Muscle of leg (tissue), 3 donors: ENCODE measurements at regions not wholly inside any gene's neighbourhood (a gene's known extent, or its start where the extent isn't known, plus 50 kb on each side); places are given as distances from the start of the nearest gene placed in this dataset.

Experiments used
- DNase-seq: peaks from one replicate; pipeline ENCODE4 v3.0.0; 2013
- H3K27ac ChIP-seq: one replicate; pipeline ENCODE4 v1.5.1; 2013; ENCODE audit warnings: mild to moderate bottlenecking, low read length, control low read depth
- H3K27me3 ChIP-seq: one replicate; pipeline ENCODE4 v1.6.1; 2013; ENCODE audit warnings: low read length; ENCODE audit not compliant: control insufficient read depth, insufficient read depth
- H3K36me3 ChIP-seq: one replicate; pipeline ENCODE4 v1.6.1; 2013; ENCODE audit warnings: low read length; ENCODE audit not compliant: control insufficient read depth, insufficient read depth
- H3K4me1 ChIP-seq: one replicate; pipeline ENCODE4 v1.6.1; 2013; ENCODE audit warnings: low read length; ENCODE audit not compliant: control insufficient read depth, insufficient read depth
- H3K4me3 ChIP-seq: one replicate; pipeline ENCODE4 v1.5.1; 2013; ENCODE audit warnings: low read length, control low read depth
- H3K9me3 ChIP-seq: replicated peaks from 2 replicates; pipeline ENCODE4 v1.6.1; 2013; ENCODE audit warnings: low read depth, low read length; ENCODE audit not compliant: control insufficient read depth
- WGBS: methylation state at CpG from one replicate; pipeline ENCODE4 v1.1.5; 2013; ENCODE audit warnings: missing lambda C conversion rate; ENCODE audit not compliant: insufficient coverage; 5-methylcytosine and 5-hydroxymethylcytosine counted together

DNA sequence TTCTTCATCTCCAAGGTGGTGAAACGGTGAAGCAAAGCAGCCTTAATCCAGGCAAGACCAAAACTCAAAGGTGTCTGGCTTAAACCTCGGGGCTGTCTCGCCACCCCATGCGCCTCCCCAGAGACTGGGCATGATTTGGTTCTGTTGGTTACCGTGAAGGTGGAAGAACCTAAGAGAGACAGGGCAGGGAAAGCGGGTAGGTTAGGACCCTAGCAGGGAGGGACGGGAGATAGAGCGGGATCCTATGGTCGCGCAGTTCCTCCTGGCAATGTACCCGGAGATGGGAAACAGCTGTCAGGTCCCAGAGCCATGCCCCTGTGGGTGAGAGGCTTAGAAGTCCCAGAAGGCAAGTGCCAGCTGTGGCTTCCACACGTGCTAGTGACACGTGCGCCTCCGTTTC, 418.3 kb upstream of the IRX1 start:
- DNase-seq, result no peak
- Histone ChIP-seq H3K27me3 (peaks cover 12% of the 10 kb centered on the region), H3K4me3 (no peak overlapping the region), H3K9me3 (no peaks in the 10 kb centered on the region), H3K4me1 (no peaks in the 10 kb centered on the region), H3K36me3 (no peaks in the 10 kb centered on the region), H3K27ac (no peak overlapping the region)
- WGBS, result 80% methylated on average over 15 of the region's 15 CpGs

DNA sequence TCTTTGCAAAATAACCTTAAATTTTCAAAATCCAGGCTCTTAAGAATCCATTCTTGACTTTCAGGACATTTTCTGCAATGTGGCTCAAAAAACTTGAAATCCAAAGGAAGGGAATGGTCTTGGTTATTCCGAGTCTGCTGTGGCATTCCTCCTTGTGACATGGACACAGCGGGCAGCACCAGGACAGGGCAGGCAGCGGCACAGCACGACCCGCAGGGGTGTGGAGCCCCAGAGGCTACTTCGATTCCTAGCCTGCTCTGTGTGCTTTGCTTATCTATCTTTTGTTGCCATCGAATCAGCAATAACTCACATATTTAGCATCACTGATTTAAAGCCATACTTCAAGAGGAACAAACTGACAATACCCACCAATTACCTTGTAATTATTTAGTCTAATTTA, 420.2 kb upstream of the IRX1 start:
- Histone ChIP-seq H3K27me3 (peaks cover 4% of the 10 kb centered on the region), H3K27ac (no peak overlapping the region), H3K9me3 (no peaks in the 10 kb centered on the region), H3K36me3 (no peaks in the 10 kb centered on the region), H3K4me1 (no peaks in the 10 kb centered on the region), H3K4me3 (no peak overlapping the region)
- DNase-seq, result no peak
- WGBS, result 83% methylated on average over 3 of the region's 7 CpGs

DNA sequence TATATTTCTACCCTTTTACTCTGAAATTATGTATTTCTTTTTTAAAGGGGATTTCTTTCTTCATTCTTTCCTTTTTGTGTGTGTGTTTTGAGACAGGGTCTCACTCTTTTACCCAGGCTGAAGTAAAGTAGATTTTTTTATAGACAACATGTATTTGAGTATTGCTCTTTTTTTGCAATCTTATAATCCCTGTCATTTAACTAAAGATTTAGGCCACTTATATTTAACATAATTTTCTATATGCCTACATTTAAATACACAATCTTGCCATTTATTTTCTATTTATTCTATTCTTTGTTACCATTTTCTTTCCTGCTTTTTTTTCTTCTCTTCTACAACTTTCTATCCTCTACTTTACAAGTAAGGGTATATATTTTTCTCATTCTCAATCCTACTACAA, 416.0 kb upstream of the IRX2 start:
- Histone ChIP-seq H3K4me1 (no peaks in the 10 kb centered on the region), H3K4me3 (no peak overlapping the region), H3K9me3 (peaks cover 5% of the 10 kb centered on the region), H3K27me3 (no peaks in the 10 kb centered on the region), H3K36me3 (no peaks in the 10 kb centered on the region), H3K27ac (no peak overlapping the region)
- DNase-seq, result no peak

DNA sequence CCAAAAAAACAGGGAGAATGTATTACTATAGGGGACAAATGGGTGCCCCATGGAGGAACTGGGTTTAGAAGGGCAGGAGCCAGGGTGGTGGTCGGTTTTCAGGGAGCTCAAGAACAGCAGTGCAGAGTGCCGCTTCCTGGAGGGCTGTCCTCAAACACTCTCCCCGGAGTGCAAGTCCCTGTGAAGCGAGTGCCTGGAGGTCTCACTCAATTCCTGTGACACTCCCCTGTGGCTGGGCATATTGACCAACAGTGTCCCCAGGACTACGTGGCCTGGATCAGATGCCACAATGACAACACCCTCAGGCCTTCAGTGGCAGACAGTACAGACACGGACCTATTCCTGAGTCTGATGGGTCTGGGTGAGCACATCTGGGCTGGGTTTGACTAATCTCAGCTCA, 412.1 kb upstream of the IRX2 start:
- H3K27me3 ChIP-seq, result peaks cover 1% of the 10 kb centered on the region
- H3K4me3 ChIP-seq, result no peak overlapping the region
- H3K9me3 ChIP-seq, result peaks cover 5% of the 10 kb centered on the region
- H3K27ac ChIP-seq, result no peak overlapping the region
- DNase-seq, result no peak
- 80% methylated on average over 6 of the region's 6 CpGs for WGBS
- H3K4me1 ChIP-seq, result no peaks in the 10 kb centered on the region
- H3K36me3 ChIP-seq, result no peaks in the 10 kb centered on the region

DNA sequence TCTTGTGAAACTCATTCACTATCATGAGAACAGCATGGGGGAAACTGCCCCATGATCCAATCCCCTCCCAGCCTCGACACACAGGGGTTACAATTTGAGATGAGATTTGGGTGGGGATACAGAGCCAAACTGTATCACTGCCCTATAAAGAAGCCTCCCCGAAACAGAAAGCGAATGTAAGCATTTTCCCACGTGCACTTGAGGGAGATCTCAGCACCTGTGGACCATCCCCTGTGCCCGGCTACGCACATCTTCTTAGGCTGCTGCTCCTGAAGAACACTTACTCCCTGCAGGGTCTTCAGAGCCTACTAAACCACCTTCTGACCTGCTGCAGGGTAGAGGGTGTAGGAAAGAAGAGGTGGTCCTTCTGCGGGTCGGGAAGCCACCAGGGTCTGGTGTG, 410.2 kb upstream of the IRX2 start:
- 67% methylated on average over 4 of the region's 8 CpGs for WGBS
- peaks cover 2% of the 10 kb centered on the region for H3K9me3 ChIP-seq
- no peak overlapping the region for H3K4me3 ChIP-seq
- no peaks in the 10 kb centered on the region for H3K4me1 ChIP-seq
- H3K27me3 ChIP-seq, result peaks cover 2% of the 10 kb centered on the region
- no peak overlapping the region for H3K27ac ChIP-seq
- no peak for DNase-seq
- no peaks in the 10 kb centered on the region for H3K36me3 ChIP-seq

DNA sequence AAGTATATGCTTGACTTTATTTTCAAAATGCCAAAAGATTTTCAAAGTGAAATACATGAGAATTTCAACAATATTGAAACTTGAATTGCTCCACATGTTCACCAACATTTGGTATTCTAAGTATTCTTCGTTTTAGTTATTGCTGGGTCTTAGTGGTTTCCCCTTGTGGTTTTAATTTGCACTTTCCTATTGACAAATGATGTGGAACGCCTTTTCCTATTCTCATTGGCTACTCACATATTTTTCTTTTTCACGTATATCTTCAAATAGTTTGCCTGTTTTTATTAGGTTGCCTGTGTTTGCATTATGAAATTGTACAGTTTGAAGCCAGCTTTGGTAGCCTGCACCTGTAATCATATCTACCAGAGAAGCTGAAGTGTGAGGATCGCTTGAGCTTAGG, 405.7 kb upstream of the IRX2 start:
- Histone ChIP-seq H3K4me3 (no peak overlapping the region), H3K27me3 (peaks cover 4% of the 10 kb centered on the region), H3K9me3 (no peaks in the 10 kb centered on the region), H3K4me1 (peaks cover 2% of the 10 kb centered on the region), H3K27ac (no peak overlapping the region), H3K36me3 (no peaks in the 10 kb centered on the region)
- no peak for DNase-seq
- no CpG with 5 or more reads among the region's 4 CpGs for WGBS

DNA sequence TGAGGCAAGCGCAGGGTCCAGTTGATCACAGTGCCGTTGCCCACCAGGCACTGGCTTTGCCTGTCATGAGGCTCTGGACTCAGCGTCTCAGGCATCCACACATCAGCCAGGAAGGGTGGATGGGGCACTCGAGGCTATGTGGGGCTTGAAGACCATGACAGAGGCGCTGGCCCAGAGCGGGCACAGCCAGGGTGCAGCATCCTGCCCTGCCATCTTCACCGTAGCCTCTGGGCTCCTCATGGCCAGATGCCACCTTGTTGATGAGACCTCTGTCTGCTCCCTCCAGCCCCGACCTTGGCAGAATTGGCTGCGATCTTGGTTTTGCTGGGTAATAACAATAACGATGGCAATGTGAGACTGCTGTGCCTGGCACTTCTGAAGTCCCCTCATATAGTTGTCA, 404.2 kb upstream of the IRX2 start:
- 90% methylated on average over 10 of the region's 10 CpGs for WGBS
- peaks cover 2% of the 10 kb centered on the region for H3K4me1 ChIP-seq
- no peak overlapping the region for H3K4me3 ChIP-seq
- H3K27ac ChIP-seq, result no peak overlapping the region
- no peaks in the 10 kb centered on the region for H3K9me3 ChIP-seq
- no peaks in the 10 kb centered on the region for H3K36me3 ChIP-seq
- peaks cover 4% of the 10 kb centered on the region for H3K27me3 ChIP-seq
- no peak for DNase-seq

DNA sequence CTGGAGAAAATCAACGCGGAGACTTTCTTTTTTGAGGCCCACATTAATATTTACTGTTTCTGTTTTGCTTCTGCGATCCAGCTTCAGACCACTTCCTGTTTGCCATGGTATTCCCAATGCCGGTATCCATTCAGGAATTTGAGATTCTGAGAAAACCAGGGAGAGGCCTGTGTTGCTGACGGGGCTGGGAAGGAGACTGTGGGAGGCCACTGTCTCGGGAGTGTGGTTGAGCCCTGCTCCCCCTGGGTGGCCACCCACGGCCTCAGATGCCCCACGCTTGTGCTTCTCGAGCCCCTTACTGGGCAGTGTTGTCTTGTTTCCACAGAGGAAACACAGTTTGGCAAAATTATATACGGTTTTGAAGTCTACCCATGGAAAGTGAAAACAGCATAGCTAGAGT, 403.6 kb upstream of the IRX2 start:
- Histone ChIP-seq H3K4me1 (peaks cover 2% of the 10 kb centered on the region), H3K4me3 (no peak overlapping the region), H3K27ac (no peak overlapping the region), H3K27me3 (peaks cover 6% of the 10 kb centered on the region), H3K9me3 (no peaks in the 10 kb centered on the region), H3K36me3 (no peaks in the 10 kb centered on the region)
- DNase-seq, result peak; percentile 6
- WGBS, result 15% methylated on average over 4 of the region's 10 CpGs

DNA sequence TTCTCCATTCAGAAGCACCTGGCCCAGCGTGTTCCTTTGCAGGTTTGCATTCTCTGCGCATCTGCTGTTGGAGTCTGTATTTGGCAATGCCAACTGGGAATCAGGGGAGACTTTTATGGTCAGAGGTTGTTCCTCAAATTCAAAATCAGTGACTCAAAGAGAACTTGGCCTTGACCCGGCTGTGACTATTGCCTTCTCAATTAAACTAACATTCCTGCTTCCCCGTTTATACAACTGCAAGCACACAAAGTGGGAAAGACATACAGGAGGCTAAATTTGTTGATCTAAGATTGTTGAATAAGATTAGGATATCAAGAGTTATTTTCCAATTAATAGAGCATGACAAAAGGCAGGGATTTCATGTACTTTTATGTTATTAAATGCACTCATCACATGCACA, 402.4 kb upstream of the IRX2 start:
- Histone ChIP-seq H3K4me3 (no peak overlapping the region), H3K27me3 (peaks cover 8% of the 10 kb centered on the region), H3K36me3 (no peaks in the 10 kb centered on the region), H3K4me1 (peaks cover 2% of the 10 kb centered on the region), H3K9me3 (no peaks in the 10 kb centered on the region), H3K27ac (no peak overlapping the region)
- DNase-seq, result no peak
- no CpG with 5 or more reads among the region's 4 CpGs for WGBS

DNA sequence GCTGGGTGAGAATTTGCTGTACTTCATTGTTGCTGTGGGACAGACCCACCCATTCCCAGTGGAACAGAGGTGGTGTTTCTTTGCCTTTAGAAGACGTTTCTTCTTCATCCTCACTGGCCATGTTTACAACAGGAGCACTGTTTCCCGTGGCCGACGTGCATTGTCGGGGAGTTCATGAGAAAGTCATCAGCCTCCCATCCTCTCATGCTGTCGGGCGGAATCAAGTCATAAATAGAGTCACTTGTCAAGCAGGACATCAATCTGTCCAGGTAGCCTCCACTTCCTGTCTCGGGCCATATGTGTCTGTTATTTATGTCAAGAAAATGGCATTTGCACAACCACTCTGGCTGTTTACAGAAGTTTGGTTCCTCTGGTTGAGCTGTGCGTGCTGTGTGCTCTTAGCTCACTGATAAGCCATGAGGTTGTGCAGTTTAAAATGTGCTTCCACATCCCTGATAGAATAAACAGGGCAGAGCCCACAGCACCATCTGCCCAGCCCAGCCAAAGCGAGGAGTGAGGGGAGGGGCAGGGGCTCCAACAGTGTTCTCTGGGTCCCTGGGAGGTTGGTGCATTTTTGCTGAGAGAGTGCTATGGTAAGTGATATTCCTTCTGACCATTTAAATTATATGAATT, 401.9 kb upstream of the IRX2 start:
- no peak for DNase-seq
- no peaks in the 10 kb centered on the region for H3K36me3 ChIP-seq
- no peak overlapping the region for H3K27ac ChIP-seq
- H3K4me3 ChIP-seq, result no peak overlapping the region
- H3K9me3 ChIP-seq, result no peaks in the 10 kb centered on the region
- WGBS, result 25% methylated on average over 3 of the region's 10 CpGs
- H3K27me3 ChIP-seq, result peaks cover 6% of the 10 kb centered on the region
- peaks cover 2% of the 10 kb centered on the region for H3K4me1 ChIP-seq

DNA sequence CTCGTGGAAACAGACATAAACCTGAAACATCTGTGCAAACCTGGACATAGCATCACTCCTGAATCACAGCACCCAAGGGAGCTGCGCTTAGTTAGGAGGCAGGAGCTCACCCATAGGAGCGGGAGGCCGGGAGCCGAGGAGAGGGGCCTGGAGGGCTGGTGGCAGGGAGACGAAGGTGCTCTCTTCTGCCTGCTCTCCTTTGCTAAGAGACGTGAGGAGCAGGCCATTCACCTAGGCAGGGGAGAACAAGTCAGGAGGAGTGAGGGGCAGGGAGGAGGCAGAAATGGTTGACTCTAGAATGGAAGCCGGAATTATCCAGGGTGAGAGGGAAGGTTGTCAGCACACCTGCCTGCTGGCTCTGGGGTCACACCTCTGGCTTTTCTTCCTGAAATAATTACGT, 398.4 kb upstream of the IRX2 start:
- no peaks in the 10 kb centered on the region for H3K36me3 ChIP-seq
- no peaks in the 10 kb centered on the region for H3K9me3 ChIP-seq
- DNase-seq, result no peak
- H3K27me3 ChIP-seq, result peaks cover 6% of the 10 kb centered on the region
- no peaks in the 10 kb centered on the region for H3K4me1 ChIP-seq
- H3K4me3 ChIP-seq, result no peak overlapping the region
- WGBS, result 55% methylated on average over 4 of the region's 9 CpGs
- no peak overlapping the region for H3K27ac ChIP-seq
